K562 (cell line): ENCODE measurements at regions not wholly inside any gene's neighbourhood (a gene's known extent, or its start where the extent isn't known, plus 50 kb on each side); places are given as distances from the start of the nearest gene placed in this dataset.
A peak's percentile ranks its signal among the peaks of the same experiment; 100 is the strongest.

ENCODE experiments used
- ATAC-seq: fragments of 200-7000 bp; cut with Tn5 transposase; 3 replicates; pipeline ENCODE4 v1.9.1; 2020; ENCODE audit warnings: moderate library complexity
- BruUV-seq: library from RNA; stranded (reverse); fragments of 400-500 nt; replicated peaks from 2 replicates; lab custom pipeline; 2021; lab: Mats Ljungman, UMichigan
- CTCF ChIA-PET: fragments of 300-600 bp; formaldehyde crosslinking; extraction: SDS; loops from one replicate; lab custom pipeline; 2021; ENCODE audit warnings: low intra/inter-chr PET ratio; lab: Yijun Ruan, JAX
- POLR2A ChIA-PET: fragments of 300-600, 350-650 bp; sonication (Branson Sonifier 250); formaldehyde crosslinking; extraction: SDS; loops from one replicate; lab custom pipeline; 2021; ENCODE audit warnings: antibody characterized with exemption, inconsistent platforms; lab: Yijun Ruan, JAX
- DNase-seq, 4 experiments: peaks; one replicate each; pipeline versions ENCODE4 v3.0.0 to v3.0.0-alpha.2; 2011 to 2018; ENCODE audit warnings: low spot score in 3 of 4, mixed read lengths in 3 of 4; ENCODE audit errors: extremely low read depth in 1 of 4
- FAIRE-seq: peaks from 2 replicates; lab custom pipeline; 2011; peaks lifted over from hg19 to GRCh38; lab: Jason Lieb, UNC
- H2AFZ ChIP-seq: 2 replicates; pipeline ENCODE4 v1.6.0; 2011; ENCODE audit warnings: low read depth, low read length, control low read depth, inconsistent platforms
- H3K27ac ChIP-seq: fragments of 200-600 bp; 3 replicates; pipeline ENCODE4 v1.8.0; 2011; ENCODE audit warnings: low read depth, mild to moderate bottlenecking, control low read depth, inconsistent platforms, low read length, moderate library complexity, mixed read lengths; ENCODE audit errors: extremely low read depth
- H3K27me3 ChIP-seq, 2 experiments: fragments of 300-600 bp in 1 of 2; 2 replicates in 1 of 2; 3 replicates in 1 of 2; pipeline versions ENCODE4 v1.6.0 to v1.8.0; 2011; ENCODE audit warnings: inconsistent platforms in 2 of 2, low read length in 2 of 2, mild to moderate bottlenecking in 1 of 2, mixed read lengths in 1 of 2, moderate library complexity in 1 of 2; ENCODE audit not compliant: control insufficient read depth in 2 of 2, insufficient read depth in 2 of 2
- H3K36me3 ChIP-seq: fragments of 300-600 bp; 3 replicates; pipeline ENCODE4 v1.8.0; 2011; ENCODE audit warnings: mild to moderate bottlenecking, low read length, inconsistent platforms; ENCODE audit not compliant: control insufficient read depth, insufficient read depth
- H3K4me1 ChIP-seq, 2 experiments: fragments of 200-600 bp in 1 of 2; replicated peaks in 1 of 2; 2 replicates in 1 of 2; 3 replicates in 1 of 2; pipeline versions ENCODE4 v1.5.1 to v1.8.0; 2011; ENCODE audit warnings: inconsistent platforms in 2 of 2, low read length in 2 of 2, mild to moderate bottlenecking in 1 of 2, mixed read lengths in 1 of 2, moderate library complexity in 1 of 2; ENCODE audit not compliant: control insufficient read depth in 2 of 2, insufficient read depth in 2 of 2
- H3K4me2 ChIP-seq: 2 replicates; pipeline ENCODE4 v1.6.1; 2011; ENCODE audit warnings: low read length, control low read depth, inconsistent platforms, mixed read lengths; ENCODE audit not compliant: insufficient read depth
- H3K4me3 ChIP-seq: fragments of 200-600 bp; sonication (generic), shearing (Covaris generic); 2 replicates; pipeline ENCODE4 v1.5.1; 2016; ENCODE audit warnings: control low read depth, inconsistent platforms
- H3K79me2 ChIP-seq: fragments of 200-600 bp; 3 replicates; pipeline ENCODE4 v1.8.0; 2011; ENCODE audit warnings: low read length, inconsistent platforms; ENCODE audit not compliant: control insufficient read depth, insufficient read depth
- H3K9ac ChIP-seq, 2 experiments: 2 replicates each; pipeline versions ENCODE4 v1.6.0 to v1.6.1; 2011; ENCODE audit warnings: low read depth in 2 of 2, low read length in 2 of 2, control low read depth in 1 of 2, inconsistent platforms in 1 of 2, mild to moderate bottlenecking in 1 of 2, mixed read lengths in 1 of 2; ENCODE audit not compliant: insufficient read depth in 1 of 2
- H3K9me1 ChIP-seq: one replicate; pipeline ENCODE4 v1.6.0; 2011; ENCODE audit warnings: inconsistent platforms, mild to moderate bottlenecking, low read length, moderate library complexity; ENCODE audit not compliant: control insufficient read depth, insufficient read depth
- H3K9me3 ChIP-seq: replicated peaks from 2 replicates; pipeline ENCODE4 v1.5.1; 2011; ENCODE audit warnings: low read depth, low read length, inconsistent platforms; ENCODE audit not compliant: control insufficient read depth, insufficient read depth
- H4K20me1 ChIP-seq: replicated peaks from 2 replicates; pipeline ENCODE4 v1.6.1; 2011; ENCODE audit warnings: low read length, inconsistent platforms, mixed read lengths; ENCODE audit not compliant: control insufficient read depth, insufficient read depth
- ATF7 ChIP-seq: fragments of 450-650 bp; IDR thresholded peaks from 2 replicates; pipeline ENCODE4 v1.7.1; 2014; ENCODE audit warnings: mild to moderate bottlenecking, moderate library complexity
- ELF2 ChIP-seq: fragments of 250-450 bp; sonication (Bioruptor Pico); IDR thresholded peaks from 2 replicates; pipeline ENCODE4 v1.5.0; 2021; ENCODE audit warnings: mild to moderate bottlenecking
- HNRNPLL ChIP-seq: fragments of 200-400 bp; formaldehyde crosslinking; IDR thresholded peaks from 2 replicates; pipeline ENCODE4 v1.6.1; 2017; ENCODE audit warnings: low read length, low read depth, mild to moderate bottlenecking; ENCODE audit not compliant: poor library complexity, severe bottlenecking
- L3MBTL2 ChIP-seq: fragments of 450-650 bp; IDR thresholded peaks from 2 replicates; pipeline ENCODE4 v1.6.1; 2016; ENCODE audit warnings: mild to moderate bottlenecking, moderate library complexity
- RBFOX2 ChIP-seq: fragments of 200-400 bp; formaldehyde crosslinking; IDR thresholded peaks from 2 replicates; pipeline ENCODE4 v1.6.1; 2017; ENCODE audit warnings: low read depth, mild to moderate bottlenecking, low read length, moderate library complexity
- TAF15 ChIP-seq: fragments of 200-400 bp; formaldehyde crosslinking; IDR thresholded peaks from 2 replicates; pipeline ENCODE4 v1.6.1; 2017; ENCODE audit warnings: mild to moderate bottlenecking, low read depth, low read length, moderate library complexity
- ZNF644 ChIP-seq: fragments of 200-800 bp; sonication (Bioruptor generic); IDR thresholded peaks from 2 replicates; pipeline ENCODE4 v1.6.1; 2016; ENCODE audit warnings: low read depth, missing genetic modification characterization, missing compliant biosample characterization
- in situ Hi-C: fragments of 300-500 bp; cut with MboI; formaldehyde crosslinking; loops from 4 replicates; pipeline ENCODE4 v1.15.0; 2018; ENCODE audit warnings: inconsistent platforms, mixed read lengths
- intact Hi-C: fragments of 100-400 bp; cut with micrococcal nuclease; formaldehyde crosslinking; loops from 2 replicates; pipeline ENCODE4 v1.14.2; 2022
- TF ChIP-seq, protein P1 (sequence below): fragments of 250-450 bp; sonication (Bioruptor Pico); IDR thresholded peaks from 2 replicates; pipeline ENCODE4 v1.8.0; 2021; ENCODE audit warnings: borderline replicate concordance, mild to moderate bottlenecking, moderate library complexity; ENCODE audit not compliant: poor library complexity, severe bottlenecking
- TF ChIP-seq, protein P2 (sequence below), 2 experiments: fragments of 450-650 bp; formaldehyde crosslinking in 1 of 2; IDR thresholded peaks; 2 replicates each; pipeline versions ENCODE4 v1.4.0 to v1.6.1; 2014 to 2020; ENCODE audit warnings: mild to moderate bottlenecking in 2 of 2, borderline replicate concordance in 1 of 2, low read depth in 1 of 2
- TF ChIP-seq, protein P3 (sequence below): fragments of 450-650 bp; IDR thresholded peaks from 2 replicates; pipeline ENCODE4 v1.6.1; 2017; ENCODE audit warnings: antibody characterized with exemption
- TF ChIP-seq, protein P4 (sequence below), 3 experiments: fragments of 200-800 bp in 1 of 3; sonication (Bioruptor generic) in 1 of 3; sonication (generic) in 1 of 3; formaldehyde crosslinking in 1 of 3; IDR thresholded peaks; 2 replicates each; pipeline versions ENCODE4 v1.6.1 to v1.8.0; 2016 to 2022; ENCODE audit warnings: mild to moderate bottlenecking in 2 of 3, missing compliant biosample characterization in 2 of 3, missing genetic modification characterization in 2 of 3, missing genetic modification reagents in 1 of 3

DNA sequence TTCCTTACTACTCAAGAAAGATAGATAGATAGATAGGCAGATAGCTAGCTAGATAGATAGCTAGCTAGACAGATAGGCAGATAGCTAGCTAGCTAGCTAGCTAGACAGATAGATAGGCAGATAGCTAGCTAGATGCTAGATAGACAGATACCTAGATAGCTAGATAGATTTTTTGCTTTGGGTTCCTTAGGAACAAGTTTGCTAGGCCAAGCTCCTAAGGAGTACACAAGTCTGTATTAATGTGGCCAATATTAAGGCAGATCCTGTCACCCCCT is 61.7 kb upstream of the VPREB1 start:
- H3K9ac ChIP-seq: no peak overlapping the region
- H4K20me1 ChIP-seq: 0 out of 2 replicates have a peak, but pooled peaks cover 9% of the 10 kb centered on the region
- intact Hi-C loops (no loop called here), in situ Hi-C loops (no loop called here)
- no peak overlapping the region for H3K4me2 ChIP-seq
- no peaks in the 10 kb centered on the region for H3K79me2 ChIP-seq
- H3K27me3 ChIP-seq: peaks cover 57 to 60% of the 10 kb centered on the region in 2 experiments
- H3K27ac ChIP-seq: no peak overlapping the region
- FAIRE-seq: no peak
- no peak for ATAC-seq
- no peak for DNase-seq
- CTCF ChIA-PET: interaction anchor here (1.2 kb wide), 1 partner anchor 23 kb away, joined by 4 read pairs; no protein-coding TSS in a partner anchor
- BruUV-seq: no TSS peak
- H2AFZ ChIP-seq: no peak overlapping the region
- H3K9me3 ChIP-seq: no peaks in the 10 kb centered on the region
- no peaks in the 10 kb centered on the region for H3K9me1 ChIP-seq
- no peaks in the 10 kb centered on the region for H3K4me1 ChIP-seq
- H3K36me3 ChIP-seq: no peaks in the 10 kb centered on the region
- POLR2A ChIA-PET: interaction anchor here (0.6 to 12.4 kb wide), 7 partner anchors 14 to 1607 kb away, joined by 3 to 193 read pairs (median 3); no protein-coding TSS in a partner anchor
- H3K4me3 ChIP-seq: no peak overlapping the region
- TF ChIP-seq, protein P1, sequence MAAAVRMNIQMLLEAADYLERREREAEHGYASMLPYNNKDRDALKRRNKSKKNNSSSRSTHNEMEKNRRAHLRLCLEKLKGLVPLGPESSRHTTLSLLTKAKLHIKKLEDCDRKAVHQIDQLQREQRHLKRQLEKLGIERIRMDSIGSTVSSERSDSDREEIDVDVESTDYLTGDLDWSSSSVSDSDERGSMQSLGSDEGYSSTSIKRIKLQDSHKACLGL (CRISPR knock-in tag): no peak
- TF ChIP-seq ELF2 (CRISPR knock-in tag): 0 out of 2 replicates have a peak, but pooled peaks have one; percentile 1
- no peak for TF ChIP-seq ZNF644
- TF ChIP-seq, protein P2, sequence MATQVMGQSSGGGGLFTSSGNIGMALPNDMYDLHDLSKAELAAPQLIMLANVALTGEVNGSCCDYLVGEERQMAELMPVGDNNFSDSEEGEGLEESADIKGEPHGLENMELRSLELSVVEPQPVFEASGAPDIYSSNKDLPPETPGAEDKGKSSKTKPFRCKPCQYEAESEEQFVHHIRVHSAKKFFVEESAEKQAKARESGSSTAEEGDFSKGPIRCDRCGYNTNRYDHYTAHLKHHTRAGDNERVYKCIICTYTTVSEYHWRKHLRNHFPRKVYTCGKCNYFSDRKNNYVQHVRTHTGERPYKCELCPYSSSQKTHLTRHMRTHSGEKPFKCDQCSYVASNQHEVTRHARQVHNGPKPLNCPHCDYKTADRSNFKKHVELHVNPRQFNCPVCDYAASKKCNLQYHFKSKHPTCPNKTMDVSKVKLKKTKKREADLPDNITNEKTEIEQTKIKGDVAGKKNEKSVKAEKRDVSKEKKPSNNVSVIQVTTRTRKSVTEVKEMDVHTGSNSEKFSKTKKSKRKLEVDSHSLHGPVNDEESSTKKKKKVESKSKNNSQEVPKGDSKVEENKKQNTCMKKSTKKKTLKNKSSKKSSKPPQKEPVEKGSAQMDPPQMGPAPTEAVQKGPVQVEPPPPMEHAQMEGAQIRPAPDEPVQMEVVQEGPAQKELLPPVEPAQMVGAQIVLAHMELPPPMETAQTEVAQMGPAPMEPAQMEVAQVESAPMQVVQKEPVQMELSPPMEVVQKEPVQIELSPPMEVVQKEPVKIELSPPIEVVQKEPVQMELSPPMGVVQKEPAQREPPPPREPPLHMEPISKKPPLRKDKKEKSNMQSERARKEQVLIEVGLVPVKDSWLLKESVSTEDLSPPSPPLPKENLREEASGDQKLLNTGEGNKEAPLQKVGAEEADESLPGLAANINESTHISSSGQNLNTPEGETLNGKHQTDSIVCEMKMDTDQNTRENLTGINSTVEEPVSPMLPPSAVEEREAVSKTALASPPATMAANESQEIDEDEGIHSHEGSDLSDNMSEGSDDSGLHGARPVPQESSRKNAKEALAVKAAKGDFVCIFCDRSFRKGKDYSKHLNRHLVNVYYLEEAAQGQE (IDR thresholded peaks at IDR 0.05; ENCODE audit: borderline replicate concordance): no peak
- TF ChIP-seq, protein P2 (CRISPR knock-in tag; IDR thresholded peaks at IDR 0.05; ENCODE audit: low read depth): no peak
- no peak for TF ChIP-seq ATF7
- TF ChIP-seq, protein P3, sequence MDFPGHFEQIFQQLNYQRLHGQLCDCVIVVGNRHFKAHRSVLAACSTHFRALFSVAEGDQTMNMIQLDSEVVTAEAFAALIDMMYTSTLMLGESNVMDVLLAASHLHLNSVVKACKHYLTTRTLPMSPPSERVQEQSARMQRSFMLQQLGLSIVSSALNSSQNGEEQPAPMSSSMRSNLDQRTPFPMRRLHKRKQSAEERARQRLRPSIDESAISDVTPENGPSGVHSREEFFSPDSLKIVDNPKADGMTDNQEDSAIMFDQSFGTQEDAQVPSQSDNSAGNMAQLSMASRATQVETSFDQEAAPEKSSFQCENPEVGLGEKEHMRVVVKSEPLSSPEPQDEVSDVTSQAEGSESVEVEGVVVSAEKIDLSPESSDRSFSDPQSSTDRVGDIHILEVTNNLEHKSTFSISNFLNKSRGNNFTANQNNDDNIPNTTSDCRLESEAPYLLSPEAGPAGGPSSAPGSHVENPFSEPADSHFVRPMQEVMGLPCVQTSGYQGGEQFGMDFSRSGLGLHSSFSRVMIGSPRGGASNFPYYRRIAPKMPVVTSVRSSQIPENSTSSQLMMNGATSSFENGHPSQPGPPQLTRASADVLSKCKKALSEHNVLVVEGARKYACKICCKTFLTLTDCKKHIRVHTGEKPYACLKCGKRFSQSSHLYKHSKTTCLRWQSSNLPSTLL: no peak
- TF ChIP-seq HNRNPLL: no peak
- no peak for TF ChIP-seq L3MBTL2
- no peak for TF ChIP-seq RBFOX2
- TF ChIP-seq, protein P4, sequence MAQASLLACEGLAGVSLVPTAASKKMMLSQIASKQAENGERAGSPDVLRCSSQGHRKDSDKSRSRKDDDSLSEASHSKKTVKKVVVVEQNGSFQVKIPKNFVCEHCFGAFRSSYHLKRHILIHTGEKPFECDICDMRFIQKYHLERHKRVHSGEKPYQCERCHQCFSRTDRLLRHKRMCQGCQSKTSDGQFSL (CRISPR knock-in tag; IDR thresholded peaks at IDR 0.05): no peak
- TF ChIP-seq, protein P4 (tag; IDR thresholded peaks at IDR 0.05): no peak
- no peak for TF ChIP-seq TAF15
